ENCODE measurements at regions not wholly inside any gene's neighbourhood (a gene's known extent, or its start where the extent isn't known, plus 50 kb on each side); places are given as distances from the start of the nearest gene placed in this dataset.
"Not testable (repeated sequence)": the region's sequence is repeated elsewhere in the genome, so short reads cannot be mapped to it uniquely, and the experiment has no call there.

- not testable (repeated sequence) for H3K4me1 ChIP-seq (ENCODE audit: insufficient read depth, insufficient read length); H3K36me3 ChIP-seq (ENCODE audit: insufficient read depth, insufficient read length, low read length); H3K27me3 ChIP-seq (ENCODE audit: insufficient read depth, insufficient read length); H3K9me3 ChIP-seq (ENCODE audit: insufficient read depth, low read length); H3K9ac ChIP-seq (ENCODE audit: insufficient read length, low read depth); DNase-seq (ENCODE audit: low read depth, low spot score)
- peak overlapping the region; percentile 18 for H3K4me3 ChIP-seq (ENCODE audit: insufficient read length, low read depth)
Measured at GRCh38 chr15:32536507-32537172, 56.6 kb upstream of the GOLGA8N start.

DNA sequence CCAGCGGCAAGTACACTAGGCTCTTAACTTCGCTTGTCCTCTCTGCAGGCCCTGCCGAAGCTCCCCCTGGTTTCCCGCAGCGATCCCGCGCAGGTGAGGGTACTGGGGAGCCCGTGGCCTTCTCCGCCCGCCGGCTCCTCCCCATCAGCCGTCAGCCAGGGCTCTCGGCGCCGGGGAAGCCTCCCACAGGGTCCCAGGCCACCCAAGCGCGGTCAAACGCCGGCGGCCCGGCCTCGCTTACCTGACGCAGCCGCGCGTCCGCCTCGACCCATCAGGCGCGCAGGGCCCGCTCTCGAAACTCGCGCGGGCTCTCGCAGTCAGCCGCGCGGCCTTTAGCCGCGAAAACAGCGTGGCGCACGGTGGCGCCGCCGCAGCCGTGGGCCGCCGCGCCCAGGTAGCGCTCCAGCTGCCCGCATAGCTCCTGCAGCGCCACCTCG is 57.2 kb upstream of the GOLGA8N start:
- DNase-seq (ENCODE audit: low read depth, low spot score); H3K36me3 ChIP-seq (ENCODE audit: insufficient read depth, insufficient read length, low read length); H3K4me3 ChIP-seq (ENCODE audit: insufficient read length, low read depth); H3K9ac ChIP-seq (ENCODE audit: insufficient read length, low read depth); H3K27me3 ChIP-seq (ENCODE audit: insufficient read depth, insufficient read length); H3K4me1 ChIP-seq (ENCODE audit: insufficient read depth, insufficient read length); H3K9me3 ChIP-seq (ENCODE audit: insufficient read depth, low read length): not testable (repeated sequence)

GRCh38 chr15:32535150-32535898 is 57.9 kb upstream of the GOLGA8N start:
- H3K9me3 ChIP-seq (ENCODE audit: insufficient read depth, low read length); DNase-seq (ENCODE audit: low read depth, low spot score); H3K4me1 ChIP-seq (ENCODE audit: insufficient read depth, insufficient read length); H3K9ac ChIP-seq (ENCODE audit: insufficient read length, low read depth); H3K4me3 ChIP-seq (ENCODE audit: insufficient read length, low read depth); H3K27me3 ChIP-seq (ENCODE audit: insufficient read depth, insufficient read length); H3K36me3 ChIP-seq (ENCODE audit: insufficient read depth, insufficient read length, low read length): not testable (repeated sequence)

GRCh38 chr15:32522900-32523299 is 67.5 kb upstream of the GOLGA8O start:
- not testable (repeated sequence) for H3K27me3 ChIP-seq (ENCODE audit: insufficient read depth, insufficient read length); DNase-seq (ENCODE audit: low read depth, low spot score); H3K36me3 ChIP-seq (ENCODE audit: insufficient read depth, insufficient read length, low read length); H3K9me3 ChIP-seq (ENCODE audit: insufficient read depth, low read length); H3K4me1 ChIP-seq (ENCODE audit: insufficient read depth, insufficient read length); H3K4me3 ChIP-seq (ENCODE audit: insufficient read length, low read depth); H3K9ac ChIP-seq (ENCODE audit: insufficient read length, low read depth)

GRCh38 chr15:32522421-32522820 is 67.0 kb upstream of the GOLGA8O start:
- H3K9me3 ChIP-seq (ENCODE audit: insufficient read depth, low read length); DNase-seq (ENCODE audit: low read depth, low spot score); H3K4me1 ChIP-seq (ENCODE audit: insufficient read depth, insufficient read length); H3K9ac ChIP-seq (ENCODE audit: insufficient read length, low read depth); H3K27me3 ChIP-seq (ENCODE audit: insufficient read depth, insufficient read length); H3K4me3 ChIP-seq (ENCODE audit: insufficient read length, low read depth); H3K36me3 ChIP-seq (ENCODE audit: insufficient read depth, insufficient read length, low read length): not testable (repeated sequence)

DNA sequence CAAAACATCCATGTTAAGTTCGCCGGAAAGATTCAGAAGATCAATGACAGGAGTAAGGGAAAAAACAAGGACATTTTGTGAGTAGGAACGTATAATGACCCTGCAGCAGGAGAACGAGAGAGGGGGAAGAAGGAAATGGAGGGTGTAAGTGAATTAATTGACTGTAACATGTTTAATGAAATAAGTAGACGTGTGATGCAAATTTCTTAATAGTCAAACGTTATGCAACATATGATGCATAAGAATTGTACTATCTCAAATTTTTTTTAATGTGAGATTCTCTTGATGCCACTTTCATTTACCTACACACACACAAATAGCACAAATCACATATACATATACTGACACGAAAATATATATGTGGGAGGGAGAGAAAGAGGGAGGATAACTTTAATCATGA is 63.5 kb upstream of the GOLGA8O start:
- not testable (repeated sequence) for H3K4me3 ChIP-seq (ENCODE audit: insufficient read length, low read depth); H3K27me3 ChIP-seq (ENCODE audit: insufficient read depth, insufficient read length); H3K9me3 ChIP-seq (ENCODE audit: insufficient read depth, low read length); H3K4me1 ChIP-seq (ENCODE audit: insufficient read depth, insufficient read length); H3K36me3 ChIP-seq (ENCODE audit: insufficient read depth, insufficient read length, low read length); DNase-seq (ENCODE audit: low read depth, low spot score); H3K9ac ChIP-seq (ENCODE audit: insufficient read length, low read depth)

- H3K9ac ChIP-seq (ENCODE audit: insufficient read length, low read depth); H3K4me3 ChIP-seq (ENCODE audit: insufficient read length, low read depth); H3K9me3 ChIP-seq (ENCODE audit: insufficient read depth, low read length); DNase-seq (ENCODE audit: low read depth, low spot score); H3K4me1 ChIP-seq (ENCODE audit: insufficient read depth, insufficient read length); H3K36me3 ChIP-seq (ENCODE audit: insufficient read depth, insufficient read length, low read length); H3K27me3 ChIP-seq (ENCODE audit: insufficient read depth, insufficient read length): not testable (repeated sequence)
Measured at GRCh38 chr15:32518013-32518412, 62.6 kb upstream of the GOLGA8O start.

- H3K36me3 ChIP-seq (ENCODE audit: insufficient read depth, insufficient read length, low read length); H3K9me3 ChIP-seq (ENCODE audit: insufficient read depth, low read length); DNase-seq (ENCODE audit: low read depth, low spot score); H3K4me1 ChIP-seq (ENCODE audit: insufficient read depth, insufficient read length); H3K9ac ChIP-seq (ENCODE audit: insufficient read length, low read depth); H3K4me3 ChIP-seq (ENCODE audit: insufficient read length, low read depth); H3K27me3 ChIP-seq (ENCODE audit: insufficient read depth, insufficient read length): not testable (repeated sequence)
Measured at GRCh38 chr15:32516954-32517353, 61.5 kb upstream of the GOLGA8O start.

DNA sequence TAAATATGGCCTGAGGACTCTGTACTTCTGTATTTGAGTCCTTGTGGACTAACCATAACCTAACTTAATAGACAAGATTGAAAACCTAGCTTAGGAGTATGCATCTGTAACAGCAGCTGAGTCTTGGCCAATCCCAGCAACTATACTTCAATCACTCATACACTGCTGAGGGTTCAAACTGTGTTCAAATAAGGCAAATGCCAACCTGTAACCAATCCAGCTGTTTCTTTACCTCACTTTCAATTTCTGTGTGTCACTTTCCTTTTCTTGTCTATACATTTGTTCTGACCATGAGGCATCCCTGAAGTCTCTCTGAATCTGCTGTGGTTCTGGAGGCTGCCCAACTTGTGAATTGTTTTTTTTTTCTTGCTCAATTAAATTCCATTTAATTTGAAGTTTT is 57.9 kb upstream of the GOLGA8O start:
- H3K4me1 ChIP-seq (ENCODE audit: insufficient read depth, insufficient read length); H3K9me3 ChIP-seq (ENCODE audit: insufficient read depth, low read length); H3K36me3 ChIP-seq (ENCODE audit: insufficient read depth, insufficient read length, low read length); H3K4me3 ChIP-seq (ENCODE audit: insufficient read length, low read depth); H3K27me3 ChIP-seq (ENCODE audit: insufficient read depth, insufficient read length); H3K9ac ChIP-seq (ENCODE audit: insufficient read length, low read depth); DNase-seq (ENCODE audit: low read depth, low spot score): not testable (repeated sequence)

DNA sequence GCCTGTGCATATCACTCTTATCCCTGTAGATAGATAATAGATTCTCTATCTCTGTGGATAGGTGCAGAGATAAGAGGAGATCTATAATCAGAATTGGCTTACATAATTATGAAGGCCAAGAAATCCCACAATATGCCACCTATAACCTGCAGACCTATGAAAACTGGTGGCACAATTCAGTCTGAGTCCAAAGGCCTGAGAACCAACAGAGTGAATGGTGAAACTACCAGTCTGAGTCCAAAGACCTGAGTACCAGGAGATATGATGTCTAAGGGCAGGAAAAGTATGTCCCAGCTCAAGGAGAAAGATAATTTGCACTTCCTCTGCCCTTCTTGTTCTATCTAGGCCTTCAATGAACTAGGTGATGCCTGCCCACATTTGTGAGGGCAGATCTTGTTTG is 54.6 kb upstream of the GOLGA8O start:
- not testable (repeated sequence) for H3K36me3 ChIP-seq (ENCODE audit: insufficient read depth, insufficient read length, low read length); H3K27me3 ChIP-seq (ENCODE audit: insufficient read depth, insufficient read length); H3K4me1 ChIP-seq (ENCODE audit: insufficient read depth, insufficient read length); DNase-seq (ENCODE audit: low read depth, low spot score); H3K4me3 ChIP-seq (ENCODE audit: insufficient read length, low read depth); H3K9ac ChIP-seq (ENCODE audit: insufficient read length, low read depth); H3K9me3 ChIP-seq (ENCODE audit: insufficient read depth, low read length)

- H3K27me3 ChIP-seq (ENCODE audit: insufficient read depth, insufficient read length); DNase-seq (ENCODE audit: low read depth, low spot score); H3K36me3 ChIP-seq (ENCODE audit: insufficient read depth, insufficient read length, low read length); H3K9ac ChIP-seq (ENCODE audit: insufficient read length, low read depth); H3K9me3 ChIP-seq (ENCODE audit: insufficient read depth, low read length); H3K4me1 ChIP-seq (ENCODE audit: insufficient read depth, insufficient read length); H3K4me3 ChIP-seq (ENCODE audit: insufficient read length, low read depth): not testable (repeated sequence)
Measured at GRCh38 chr15:32508081-32508480, 52.6 kb upstream of the GOLGA8O start.

DNA sequence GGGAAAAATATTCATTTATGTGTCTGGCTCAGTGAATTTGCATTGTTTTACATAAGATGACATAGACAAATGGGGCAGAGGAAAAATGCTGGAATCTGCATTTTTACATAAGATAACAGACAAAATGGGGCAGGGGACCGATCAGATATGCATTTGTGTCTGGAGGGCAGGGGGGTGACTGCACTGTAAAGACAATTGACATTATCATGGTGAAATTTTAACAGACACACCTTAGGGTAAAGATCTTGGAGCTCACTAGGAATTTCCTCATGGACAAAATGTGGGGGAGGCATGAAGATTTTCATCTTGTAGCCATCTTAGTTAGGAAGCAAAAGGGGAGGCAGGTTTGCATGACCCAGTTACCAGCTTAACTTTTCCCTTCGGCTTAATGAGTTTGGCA is 51.4 kb upstream of the GOLGA8O start:
- H3K27me3 ChIP-seq (ENCODE audit: insufficient read depth, insufficient read length); H3K9me3 ChIP-seq (ENCODE audit: insufficient read depth, low read length); H3K9ac ChIP-seq (ENCODE audit: insufficient read length, low read depth); H3K36me3 ChIP-seq (ENCODE audit: insufficient read depth, insufficient read length, low read length); DNase-seq (ENCODE audit: low read depth, low spot score); H3K4me3 ChIP-seq (ENCODE audit: insufficient read length, low read depth); H3K4me1 ChIP-seq (ENCODE audit: insufficient read depth, insufficient read length): not testable (repeated sequence)
